RWPE1 (cell line): ENCODE measurements at regions not wholly inside any gene's neighbourhood (a gene's known extent, or its start where the extent isn't known, plus 50 kb on each side); places are given as distances from the start of the nearest gene placed in this dataset.

Experiments used
- CTCF ChIA-PET: fragments of 350-600 bp; sonication (Branson Sonifier 250); formaldehyde crosslinking; extraction: SDS; loops from one replicate; lab custom pipeline; 2021; lab: Yijun Ruan, JAX
- POLR2A ChIA-PET: fragments of 400-600 bp; formaldehyde crosslinking; extraction: SDS; loops from one replicate; lab custom pipeline; 2020; ENCODE audit warnings: antibody characterized with exemption; ENCODE audit not compliant: low non-redundant PET; lab: Yijun Ruan, JAX
- DNase-seq: peaks from one replicate; pipeline ENCODE4 v3.0.0; 2012; ENCODE audit warnings: low spot score
- H3K27ac ChIP-seq: fragments of 450-650 bp; 2 replicates; pipeline ENCODE4 v1.5.1; 2017
- CTCF ChIP-seq: fragments of 450-650 bp; conservative IDR thresholded peaks from 2 replicates; pipeline ENCODE4 v1.5.1; 2017; ENCODE audit warnings: low read depth, mild to moderate bottlenecking

DNA sequence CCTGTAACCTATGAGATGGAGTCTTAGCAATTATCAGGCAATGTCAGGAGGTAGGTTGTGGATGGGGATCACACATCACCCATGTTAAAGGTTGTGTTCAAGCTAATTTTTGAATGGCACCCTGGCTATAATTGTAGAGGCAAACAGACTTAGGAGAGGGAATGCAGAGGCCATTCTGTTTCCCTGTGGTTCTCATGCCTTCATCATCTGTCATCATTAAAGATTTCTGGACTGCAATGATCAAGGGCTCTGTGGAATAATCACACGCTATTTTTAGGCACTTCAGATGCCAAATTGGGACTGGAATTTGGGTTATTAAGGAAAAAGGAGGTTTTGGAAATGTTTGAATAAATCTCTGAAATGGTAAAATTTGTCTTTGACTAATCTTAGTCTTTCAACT lies 1065.4 kb downstream of the TAF11L14 start:
- POLR2A ChIA-PET: no interaction called here
- CTCF ChIA-PET: no interaction called here
- no peak for DNase-seq
- no peak overlapping the region for H3K27ac ChIP-seq
- no peak for TF ChIP-seq CTCF

DNA sequence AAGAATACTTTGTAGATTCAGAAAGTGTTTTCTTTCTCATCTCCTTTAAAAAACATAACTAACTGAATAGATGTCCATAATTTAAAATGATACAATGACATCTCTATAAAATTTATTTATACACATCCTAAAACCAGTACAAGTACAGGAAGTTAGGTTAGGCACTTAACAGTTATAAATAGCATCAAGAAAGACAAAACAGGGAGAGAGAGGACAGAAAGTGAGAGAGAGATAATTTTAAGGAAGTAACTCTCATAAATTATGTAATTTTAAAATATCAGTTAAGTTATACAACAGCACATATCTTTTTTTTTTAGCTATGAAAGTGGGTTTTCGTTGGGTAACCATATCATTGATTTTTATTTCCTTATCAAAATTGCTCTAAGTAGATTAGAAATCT lies 1068.6 kb downstream of the TAF11L14 start:
- ChIA-PET CTCF (interaction anchor here (1.1 kb wide), 1 partner anchor 237 kb away, joined by 3 read pairs; no protein-coding TSS in a partner anchor), POLR2A (no interaction called here)
- no peak for DNase-seq
- no peak overlapping the region for H3K27ac ChIP-seq
- no peak for TF ChIP-seq CTCF

DNA sequence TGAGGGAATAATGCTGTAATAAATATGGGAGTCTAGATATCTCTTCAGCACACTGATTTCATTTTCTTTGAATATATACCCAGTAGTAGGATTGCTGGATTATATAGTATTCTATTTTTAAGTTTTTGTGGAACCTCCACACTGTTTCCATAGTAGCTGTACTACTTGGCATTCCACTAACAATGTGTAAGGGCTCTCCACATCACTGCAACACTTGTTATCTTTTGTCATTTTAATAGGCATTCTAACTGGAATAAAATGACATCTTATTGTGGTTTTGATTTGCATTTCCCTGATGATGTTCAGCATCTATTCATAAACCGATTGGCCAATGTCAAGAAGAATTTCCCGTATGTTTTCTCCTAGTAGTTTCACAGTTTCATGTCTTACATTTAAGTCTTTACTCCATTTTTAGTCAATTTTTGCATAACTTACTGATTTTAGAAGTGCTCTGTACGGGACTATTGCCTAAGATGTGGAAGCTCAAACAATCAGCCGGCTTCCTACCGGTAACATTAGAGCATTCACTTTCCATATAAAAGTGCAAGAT lies 1078.8 kb downstream of the TAF11L14 start:
- no peak for DNase-seq
- TF ChIP-seq CTCF: no peak
- ChIA-PET CTCF (interaction anchor here (0.7 to 0.8 kb wide), 2 partner anchors 14 to 20 kb away, joined by 3 read pairs; no protein-coding TSS in a partner anchor), POLR2A (no interaction called here)
- no peak overlapping the region for H3K27ac ChIP-seq

- no peak for DNase-seq
- ChIA-PET CTCF (no interaction called here), POLR2A (no interaction called here)
- H3K27ac ChIP-seq: no peak overlapping the region
- TF ChIP-seq CTCF: no peak
These were observed 1085.7 kb downstream of the TAF11L14 start for GRCh38 chr5:18720002-18720401.

GRCh38 chr5:18732556-18733479 lies 1098.6 kb downstream of the TAF11L14 start:
- H3K27ac ChIP-seq: no peak overlapping the region
- ChIA-PET CTCF (no interaction called here), POLR2A (no interaction called here)

More at GRCh38 chr5:18732556-18733479, 1098.6 kb downstream of the TAF11L14 start:
- TF ChIP-seq CTCF: no peak
- no peak for DNase-seq
